Gastrocnemius medialis (tissue), 4 donors: ENCODE measurements at regions not wholly inside any gene's neighbourhood (a gene's known extent, or its start where the extent isn't known, plus 50 kb on each side); places are given as distances from the start of the nearest gene placed in this dataset.

Source experiments
- CTCF ChIP-seq, 5 experiments: fragments of 450-650 bp in 3 of 5; fragments of 200-600 bp in 2 of 5; sonication (generic) in 2 of 5; IDR thresholded peaks in 4 of 5; conservative IDR thresholded peaks in 1 of 5; 1 replicate in 4 of 5; 2 replicates in 1 of 5; pipeline ENCODE4 v1.5.1; 2016 to 2019; ENCODE audit warnings: antibody characterized with exemption in 5 of 5, mild to moderate bottlenecking in 3 of 5, moderate library complexity in 3 of 5
- POLR2A ChIP-seq, 2 donors: fragments of 450-650 bp; IDR thresholded peaks; one replicate each; pipeline ENCODE4 v1.6.1; 2017; ENCODE audit warnings: antibody characterized with exemption in 2 of 2, mild to moderate bottlenecking in 2 of 2, moderate library complexity in 2 of 2

DNA sequence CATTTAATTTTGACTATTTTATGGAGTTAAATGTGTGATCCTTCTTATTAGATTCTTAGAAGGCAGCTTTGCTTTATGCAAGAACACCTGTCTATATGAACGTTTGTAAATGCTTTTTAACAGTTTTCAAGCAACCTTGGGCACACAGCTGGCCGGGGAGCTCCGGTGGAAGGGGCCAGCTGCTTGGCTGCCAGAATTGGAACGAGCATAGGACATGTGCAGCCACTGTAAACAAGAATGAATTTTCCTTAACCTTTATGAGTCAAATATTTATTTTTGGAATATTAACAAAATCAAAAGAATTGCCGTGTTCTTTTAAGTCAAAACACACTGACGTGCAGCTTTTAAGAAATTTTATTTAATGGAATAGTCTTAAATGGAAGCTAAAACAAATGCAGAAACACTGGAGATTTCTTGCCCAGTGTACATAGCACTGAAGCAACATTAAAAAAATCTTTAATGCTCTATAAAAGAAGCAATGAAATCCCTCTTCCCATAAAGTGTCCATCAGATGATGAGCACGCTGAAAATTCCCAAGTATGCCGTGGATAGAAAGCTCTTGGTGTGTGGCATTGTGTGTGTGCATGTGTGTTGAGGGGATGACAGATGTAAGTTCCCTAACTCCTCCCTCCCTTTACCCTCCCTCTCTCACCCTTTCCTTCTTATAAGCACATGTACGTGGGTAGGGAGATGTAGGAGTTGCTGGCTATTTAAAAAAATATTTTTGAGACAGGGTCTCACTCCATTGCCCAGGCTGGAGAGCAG, 208.9 kb upstream of the EXOC2 start:
- TF ChIP-seq CTCF (IDR thresholded peaks at IDR 0.05 in 4 of 5, conservative IDR thresholded peaks at IDR 0.05 in 1 of 5): no peak
- no peak for TF ChIP-seq POLR2A (IDR thresholded peaks at IDR 0.05)
